RWPE1 (cell line): ENCODE measurements at regions not wholly inside any gene's neighbourhood (a gene's known extent, or its start where the extent isn't known, plus 50 kb on each side); places are given as distances from the start of the nearest gene placed in this dataset.

Source experiments
- CTCF ChIA-PET: fragments of 350-600 bp; sonication (Branson Sonifier 250); formaldehyde crosslinking; extraction: SDS; loops from one replicate; lab custom pipeline; 2021; lab: Yijun Ruan, JAX
- POLR2A ChIA-PET: fragments of 400-600 bp; formaldehyde crosslinking; extraction: SDS; loops from one replicate; lab custom pipeline; 2020; ENCODE audit warnings: antibody characterized with exemption; ENCODE audit not compliant: low non-redundant PET; lab: Yijun Ruan, JAX
- DNase-seq: peaks from one replicate; pipeline ENCODE4 v3.0.0; 2012; ENCODE audit warnings: low spot score
- H3K27ac ChIP-seq: fragments of 450-650 bp; 2 replicates; pipeline ENCODE4 v1.5.1; 2017
- CTCF ChIP-seq: fragments of 450-650 bp; conservative IDR thresholded peaks from 2 replicates; pipeline ENCODE4 v1.5.1; 2017; ENCODE audit warnings: low read depth, mild to moderate bottlenecking

- CTCF ChIA-PET: interaction anchor here (0.6 kb wide), 1 partner anchor 905 kb away, joined by 9 read pairs; no protein-coding TSS in a partner anchor
Measured at GRCh38 chr14:41986700-41987099, 380.0 kb downstream of the LRFN5 start.

DNA sequence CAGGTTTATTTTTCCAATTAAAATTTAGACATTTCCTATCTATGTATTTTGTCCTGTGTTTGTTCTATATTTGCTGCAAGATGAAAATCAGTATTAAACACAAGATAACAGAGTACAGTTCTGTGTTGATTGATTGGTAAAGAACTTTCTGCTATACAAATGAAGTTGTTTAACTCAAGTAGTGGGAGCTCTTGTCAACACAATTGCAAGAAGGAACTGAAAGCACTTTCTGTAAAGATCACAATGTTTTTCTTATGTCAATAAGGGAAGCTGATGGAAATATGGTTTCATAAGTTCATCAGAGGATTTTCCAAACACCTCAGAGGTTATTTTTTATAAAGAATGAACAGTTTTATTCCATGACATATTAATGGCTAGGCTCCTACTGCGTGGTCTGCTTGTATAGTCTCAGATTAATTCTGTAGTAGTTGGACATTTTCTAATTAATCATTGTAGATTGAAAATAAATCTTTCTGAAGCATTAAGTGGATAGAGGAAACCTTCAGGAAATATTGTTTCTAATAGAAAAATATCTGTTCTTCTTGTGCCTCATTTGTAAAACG lies 379.5 kb downstream of the LRFN5 start:
- ChIA-PET POLR2A (no interaction called here), CTCF (interaction anchor here (0.6 kb wide), 1 partner anchor 906 kb away, joined by 9 read pairs; no protein-coding TSS in a partner anchor)
- no peak for DNase-seq
- no peak overlapping the region for H3K27ac ChIP-seq
- TF ChIP-seq CTCF: no peak

More at GRCh38 chr14:41986700-41987099, 380.0 kb downstream of the LRFN5 start:
- no peak overlapping the region for H3K27ac ChIP-seq
- POLR2A ChIA-PET: no interaction called here
- no peak for TF ChIP-seq CTCF
- peak; percentile 15 for DNase-seq

GRCh38 chr14:41973178-41973577 lies 366.5 kb downstream of the LRFN5 start:
- no peak overlapping the region for H3K27ac ChIP-seq
- DNase-seq: no peak
- TF ChIP-seq CTCF: no peak
- ChIA-PET CTCF (no interaction called here), POLR2A (no interaction called here)

- ChIA-PET CTCF (no interaction called here), POLR2A (no interaction called here)
- no peak overlapping the region for H3K27ac ChIP-seq
- no peak for TF ChIP-seq CTCF
- no peak for DNase-seq
Measured at GRCh38 chr14:41972531-41972930, 365.9 kb downstream of the LRFN5 start.

DNA sequence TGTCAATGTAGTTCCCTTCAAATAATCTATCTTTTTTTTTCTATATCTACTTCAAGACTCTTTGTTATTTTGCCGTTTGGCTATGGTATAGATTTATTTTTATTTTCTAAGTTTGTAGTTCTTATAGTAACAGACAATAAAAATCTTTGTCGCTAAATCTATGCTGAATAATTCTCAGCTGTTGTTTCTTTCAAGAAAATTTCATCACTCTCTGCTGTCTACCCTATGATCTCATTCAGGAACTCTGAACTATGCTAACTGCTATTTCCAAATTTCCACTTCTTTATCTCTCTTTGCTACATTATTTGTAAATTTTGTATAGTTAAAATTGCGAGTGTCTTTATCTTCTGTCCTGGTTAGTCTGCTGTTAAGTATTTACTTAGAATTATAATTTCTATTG lies 353.6 kb downstream of the LRFN5 start:
- no peak for TF ChIP-seq CTCF
- no peak for DNase-seq
- POLR2A ChIA-PET: no interaction called here

DNA sequence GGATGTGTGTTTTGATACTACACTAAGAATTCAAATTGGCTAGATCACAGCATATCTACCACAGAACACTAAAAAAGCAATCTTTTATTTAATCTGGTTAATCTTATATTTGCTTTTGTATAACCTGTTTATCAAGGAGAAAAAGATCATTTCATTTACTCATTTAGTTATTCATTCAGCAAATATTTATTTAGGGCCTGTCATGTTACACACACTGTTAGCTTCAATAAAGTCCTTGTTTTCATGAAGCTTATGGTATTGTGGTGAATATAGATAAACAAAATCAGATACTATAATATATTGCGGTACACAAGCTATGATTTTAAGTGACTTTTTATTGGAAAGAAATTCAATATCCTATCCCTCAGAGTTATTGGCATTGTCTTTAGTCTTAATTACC lies 350.8 kb downstream of the LRFN5 start:
- CTCF ChIA-PET: interaction anchor here (0.6 kb wide), 1 partner anchor 265 kb away, joined by 4 read pairs; no protein-coding TSS in a partner anchor
- POLR2A ChIA-PET: no interaction called here
- H3K27ac ChIP-seq: no peak overlapping the region

More for the DNA sequence above, 353.6 kb downstream of the LRFN5 start:
- no peak overlapping the region for H3K27ac ChIP-seq
- CTCF ChIA-PET: no interaction called here

More for the DNA sequence above, 350.8 kb downstream of the LRFN5 start:
- no peak for TF ChIP-seq CTCF
- DNase-seq: no peak
